ENCODE measurements at regions not wholly inside any gene's neighbourhood (a gene's known extent, or its start where the extent isn't known, plus 50 kb on each side); places are given as distances from the start of the nearest gene placed in this dataset.

DNA sequence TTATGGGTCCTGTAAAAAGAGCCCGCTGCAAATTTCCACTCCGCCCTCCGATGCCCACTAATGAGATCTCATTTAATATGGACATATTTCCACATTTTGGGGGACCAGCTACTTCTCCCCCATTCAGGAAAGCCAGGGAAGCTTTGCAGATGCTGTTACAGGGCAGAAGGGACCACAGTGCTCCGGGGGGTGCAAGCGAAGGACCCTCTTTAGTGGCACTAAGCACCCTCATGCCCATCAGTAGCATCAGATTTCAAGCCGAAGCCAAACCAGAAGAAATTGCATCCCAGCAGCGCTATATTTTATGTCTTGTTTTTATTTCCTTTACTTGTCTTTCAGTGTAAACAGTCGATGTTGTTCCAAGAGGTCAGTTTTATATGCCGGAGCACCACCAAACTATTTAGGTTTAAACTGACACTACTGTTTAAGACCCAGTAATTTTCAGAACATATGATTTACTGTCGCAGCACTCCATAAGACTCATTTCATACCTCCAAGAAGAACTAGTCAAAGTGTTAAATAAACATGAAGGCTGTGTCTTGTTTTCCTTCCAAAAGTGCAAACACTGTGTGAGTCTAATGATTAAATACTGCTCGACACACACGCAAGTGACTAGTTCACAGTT is 122.2 kb upstream of the MGMT start:
- no peak overlapping the region for H3K9ac ChIP-seq
- no peaks in the 10 kb centered on the region for H3K4me1 Mint-ChIP-seq
- H3K79me2 ChIP-seq (ENCODE audit: low read depth): no peaks in the 10 kb centered on the region
- no peak for TF ChIP-seq EZH2phosphoT487 (IDR thresholded peaks at IDR 0.05)
- no peak for TF ChIP-seq EZH2 (IDR thresholded peaks at IDR 0.05)
- TF ChIP-seq CTCF (IDR thresholded peaks at IDR 0.05): no peak
- H4K20me1 ChIP-seq (ENCODE audit: low read depth): no peaks in the 10 kb centered on the region
- no peak for DNase-seq (ENCODE audit: low spot score)
- H3K4me1 ChIP-seq: peaks cover 6% of the 10 kb centered on the region
- H3K9me3 Mint-ChIP-seq: no peaks in the 10 kb centered on the region
- H3K27me3 ChIP-seq: no peaks in the 10 kb centered on the region
- no peaks in the 10 kb centered on the region for H3K9me3 ChIP-seq (ENCODE audit: low read depth)
- H3K4me2 ChIP-seq: no peak overlapping the region
- no peak overlapping the region for H3K27ac Mint-ChIP-seq
- no peaks in the 10 kb centered on the region for H3K36me3 ChIP-seq
- H3K27ac ChIP-seq: no peak overlapping the region
- H2AFZ ChIP-seq (replicated peaks): no peak overlapping the region
- H3F3A ChIP-seq (ENCODE audit: low read depth): no peaks in the 10 kb centered on the region
- H3K4me3 ChIP-seq: no peak overlapping the region
- H3K36me3 Mint-ChIP-seq: no peaks in the 10 kb centered on the region
- no peak overlapping the region for H3K4me3 Mint-ChIP-seq
- peaks cover 9% of the 10 kb centered on the region for H3K27me3 Mint-ChIP-seq (ENCODE audit: insufficient read depth, low read depth)

GRCh38 chr10:129345763-129346162 is 121.3 kb upstream of the MGMT start:
- Mint-ChIP-seq H3K4me3 (no peak overlapping the region), H3K36me3 (no peaks in the 10 kb centered on the region)
- no peak overlapping the region for H2AFZ ChIP-seq (replicated peaks)

DNA sequence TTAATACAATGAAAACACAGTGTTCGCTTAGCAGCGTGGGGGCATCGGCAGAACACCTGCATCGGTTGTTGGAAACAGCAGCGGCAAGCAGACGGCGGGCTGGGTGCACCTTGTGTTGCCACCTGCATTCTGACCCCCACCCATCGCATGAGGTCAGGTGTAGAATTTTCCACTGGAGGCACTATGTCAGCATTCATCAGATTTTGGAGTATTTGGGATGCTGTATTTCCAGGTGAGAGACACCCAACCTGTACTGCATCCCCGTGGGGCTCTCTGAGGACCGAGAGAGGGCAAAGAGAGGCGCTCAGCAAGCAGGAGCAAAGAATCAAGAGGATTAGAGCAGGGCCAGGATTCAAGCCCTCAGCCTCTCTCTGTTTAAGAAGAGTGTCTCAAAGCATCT is 116.4 kb upstream of the MGMT start:
- Histone ChIP-seq H2AFZ (replicated peaks) (no peak overlapping the region), H3K27me3 (no peaks in the 10 kb centered on the region), H3K36me3 (no peaks in the 10 kb centered on the region), H3F3A (ENCODE audit: low read depth) (no peaks in the 10 kb centered on the region), H3K9me3 (ENCODE audit: low read depth) (no peaks in the 10 kb centered on the region), H3K9ac (no peak overlapping the region), H3K4me3 (no peak overlapping the region), H3K27ac (no peak overlapping the region), H3K79me2 (ENCODE audit: low read depth) (no peaks in the 10 kb centered on the region), H3K4me1 (peaks cover 2% of the 10 kb centered on the region), H3K4me2 (no peak overlapping the region), H4K20me1 (ENCODE audit: low read depth) (no peaks in the 10 kb centered on the region)
- TF ChIP-seq CTCF (IDR thresholded peaks at IDR 0.05) (no peak), EZH2 (IDR thresholded peaks at IDR 0.05) (no peak), EZH2phosphoT487 (IDR thresholded peaks at IDR 0.05) (no peak)
- Mint-ChIP-seq H3K9me3 (no peaks in the 10 kb centered on the region), H3K27ac (no peak overlapping the region), H3K27me3 (ENCODE audit: insufficient read depth, low read depth) (peaks cover 2% of the 10 kb centered on the region), H3K36me3 (no peaks in the 10 kb centered on the region), H3K4me1 (peaks cover 6% of the 10 kb centered on the region), H3K4me3 (no peak overlapping the region)
- DNase-seq (ENCODE audit: low spot score): no peak

More at GRCh38 chr10:129345763-129346162, 121.3 kb upstream of the MGMT start:
- H3K27me3 Mint-ChIP-seq (ENCODE audit: insufficient read depth, low read depth): peaks cover 9% of the 10 kb centered on the region
- no peak overlapping the region for H3K27ac Mint-ChIP-seq
- no peaks in the 10 kb centered on the region for H3K9me3 ChIP-seq (ENCODE audit: low read depth)
- DNase-seq (ENCODE audit: low spot score): peak; percentile 58
- TF ChIP-seq EZH2phosphoT487 (IDR thresholded peaks at IDR 0.05): no peak
- no peak for TF ChIP-seq EZH2 (IDR thresholded peaks at IDR 0.05)
- TF ChIP-seq CTCF (IDR thresholded peaks at IDR 0.05): no peak
- no peaks in the 10 kb centered on the region for H3K79me2 ChIP-seq (ENCODE audit: low read depth)
- no peaks in the 10 kb centered on the region for H4K20me1 ChIP-seq (ENCODE audit: low read depth)
- no peaks in the 10 kb centered on the region for H3K36me3 ChIP-seq
- no peak overlapping the region for H3K9ac ChIP-seq
- H3K4me1 ChIP-seq: peaks cover 6% of the 10 kb centered on the region
- H3K4me2 ChIP-seq: peak overlapping the region; percentile 24
- no peak overlapping the region for H3K27ac ChIP-seq
- no peaks in the 10 kb centered on the region for H3F3A ChIP-seq (ENCODE audit: low read depth)
- no peak overlapping the region for H3K4me3 ChIP-seq
- H3K4me1 Mint-ChIP-seq: no peaks in the 10 kb centered on the region
- H3K27me3 ChIP-seq: no peaks in the 10 kb centered on the region
- no peaks in the 10 kb centered on the region for H3K9me3 Mint-ChIP-seq
